SK-N-SH (cell line): ENCODE measurements at regions not wholly inside any gene's neighbourhood (a gene's known extent, or its start where the extent isn't known, plus 50 kb on each side); places are given as distances from the start of the nearest gene placed in this dataset.

Experiments used
- CTCF ChIA-PET: fragments of 300-600, 350-600 bp; formaldehyde crosslinking; extraction: SDS; loops from one replicate; lab custom pipeline; 2021; lab: Yijun Ruan, JAX
- POLR2A ChIA-PET: fragments of 350-600 bp; sonication (Branson Sonifier 250); formaldehyde crosslinking; extraction: SDS; loops from one replicate; lab custom pipeline; 2020; ENCODE audit warnings: antibody characterized with exemption, inconsistent platforms; lab: Yijun Ruan, JAX
- DNase-seq: peaks from one replicate; pipeline ENCODE4 v3.0.0; 2012
- H2AFZ ChIP-seq: fragments of 200-600 bp; sonication (generic); 2 replicates; pipeline ENCODE4 v1.8.1; 2016; ENCODE audit warnings: antibody characterized with exemption, mild to moderate bottlenecking, low read depth
- H3F3A ChIP-seq: fragments of 200-600 bp; sonication (generic); replicated peaks from 2 replicates; pipeline ENCODE3; 2016; ENCODE audit warnings: antibody characterized with exemption, mild to moderate bottlenecking; ENCODE audit not compliant: insufficient read depth
- H3K27ac ChIP-seq, 2 experiments: fragments of 200-500 bp in 1 of 2; fragments of 200-600 bp in 1 of 2; sonication (Bioruptor generic) in 1 of 2; sonication (generic), shearing (Covaris generic) in 1 of 2; 2 replicates each; pipeline versions ENCODE4 v1.5.1 to v1.6.1; 2014 to 2016; ENCODE audit warnings: low read depth in 2 of 2, inconsistent platforms in 1 of 2, low read length in 1 of 2, mild to moderate bottlenecking in 1 of 2, mixed read lengths in 1 of 2
- H3K27me3 ChIP-seq: fragments of 200-600 bp; sonication (generic), shearing (Covaris generic); 2 replicates; pipeline ENCODE4 v1.6.1; 2016; ENCODE audit warnings: mixed run types; ENCODE audit not compliant: insufficient read depth
- H3K36me3 ChIP-seq, 2 experiments: fragments of 200-500 bp in 1 of 2; fragments of 200-600 bp in 1 of 2; sonication (Bioruptor generic) in 1 of 2; sonication (generic) in 1 of 2; replicated peaks in 1 of 2; 2 replicates each; pipeline versions ENCODE3 to v1.5.1; 2014 to 2016; ENCODE audit warnings: low read length in 1 of 2, mild to moderate bottlenecking in 1 of 2; ENCODE audit not compliant: insufficient read depth in 2 of 2, control insufficient read depth in 1 of 2
- H3K4me1 ChIP-seq, 2 experiments: fragments of 200-500 bp in 1 of 2; fragments of 200-600 bp in 1 of 2; sonication (Bioruptor generic) in 1 of 2; sonication (generic), shearing (Covaris generic) in 1 of 2; 2 replicates each; pipeline versions ENCODE4 v1.5.1 to v1.6.1; 2014 to 2016; ENCODE audit warnings: low read depth in 1 of 2, low read length in 1 of 2, mixed run types in 1 of 2; ENCODE audit not compliant: insufficient read depth in 2 of 2, control insufficient read depth in 1 of 2
- H3K4me2 ChIP-seq: fragments of 200-600 bp; sonication (generic), shearing (Covaris generic); 2 replicates; pipeline ENCODE4 v1.6.1; 2017; ENCODE audit warnings: mixed run types
- H3K4me3 ChIP-seq, 2 experiments: fragments of 200-500 bp in 1 of 2; fragments of 200-600 bp in 1 of 2; sonication (Bioruptor generic) in 1 of 2; sonication (generic), shearing (Covaris generic) in 1 of 2; 2 replicates each; pipeline versions ENCODE4 v1.5.1 to v1.8.1; 2014 to 2016; ENCODE audit warnings: low read depth in 2 of 2, inconsistent platforms in 1 of 2, low read length in 1 of 2, mild to moderate bottlenecking in 1 of 2, mixed read lengths in 1 of 2, moderate library complexity in 1 of 2
- H3K79me2 ChIP-seq: fragments of 200-600 bp; sonication (generic); 2 replicates; pipeline ENCODE4 v1.8.1; 2017; ENCODE audit warnings: mild to moderate bottlenecking; ENCODE audit not compliant: insufficient read depth
- H3K9ac ChIP-seq: fragments of 200-600 bp; sonication (generic); 2 replicates; pipeline ENCODE4 v1.6.1; 2017; ENCODE audit warnings: mixed run types
- H3K9me2 ChIP-seq: fragments of 200-600 bp; sonication (generic); 2 replicates; pipeline ENCODE4 v1.6.1; 2017; ENCODE audit warnings: mixed run types
- H3K9me3 ChIP-seq: fragments of 200-600 bp; sonication (generic); 2 replicates; pipeline ENCODE4 v1.6.1; 2017; ENCODE audit warnings: mixed run types, mild to moderate bottlenecking, moderate library complexity
- H4K20me1 ChIP-seq: fragments of 200-600 bp; sonication (generic); 2 replicates; pipeline ENCODE4 v1.6.1; 2017; ENCODE audit warnings: mild to moderate bottlenecking, mixed run types; ENCODE audit not compliant: insufficient read depth
- CHD2 ChIP-seq: fragments of 150-350 bp; IDR thresholded peaks from 2 replicates; pipeline ENCODE4 v1.6.1; 2018; ENCODE audit warnings: low read length; ENCODE audit not compliant: partially characterized antibody
- CTCF ChIP-seq: fragments of 200-600 bp; sonication (generic); IDR thresholded peaks from 2 replicates; pipeline ENCODE4 v1.6.1; 2017; ENCODE audit warnings: antibody characterized with exemption, mild to moderate bottlenecking, moderate library complexity
- ELF1 ChIP-seq: IDR thresholded peaks from 2 replicates; pipeline ENCODE4 v1.4.0; 2012
- EP300 ChIP-seq, 2 experiments: IDR thresholded peaks; 2 replicates each; pipeline versions ENCODE4 v1.4.0 to v1.6.1; 2012; ENCODE audit warnings: borderline replicate concordance in 1 of 2, low read depth in 1 of 2, low read length in 1 of 2
- FOSL2 ChIP-seq: IDR thresholded peaks from 2 replicates; pipeline ENCODE4 v1.4.0; 2012; ENCODE audit warnings: low read depth, mild to moderate bottlenecking, moderate library complexity, borderline replicate concordance
- FOXJ3 ChIP-seq: sonication (generic); formaldehyde crosslinking; IDR thresholded peaks from 2 replicates; pipeline ENCODE4 v1.5.1; 2020; ENCODE audit warnings: mild to moderate bottlenecking, missing genetic modification reagents
- FOXM1 ChIP-seq: IDR thresholded peaks from 2 replicates; pipeline ENCODE4 v1.4.0; 2012; ENCODE audit warnings: low read depth, mild to moderate bottlenecking
- GABPA ChIP-seq: IDR thresholded peaks from 2 replicates; pipeline ENCODE4 v1.4.0; 2012; ENCODE audit warnings: low read depth, mild to moderate bottlenecking
- IRF3 ChIP-seq: fragments of 150-350 bp; IDR thresholded peaks from 2 replicates; pipeline ENCODE4 v1.6.1; 2016; ENCODE audit warnings: mild to moderate bottlenecking, low read depth, low read length
- JUND ChIP-seq: IDR thresholded peaks from 2 replicates; pipeline ENCODE4 v1.4.0; 2012
- MAX ChIP-seq: IDR thresholded peaks from 2 replicates; pipeline ENCODE4 v1.4.0; 2012; ENCODE audit warnings: low read depth
- MEF2A ChIP-seq: IDR thresholded peaks from 2 replicates; pipeline ENCODE4 v1.4.0; 2012; ENCODE audit warnings: low read depth, borderline replicate concordance
- NFIC ChIP-seq: IDR thresholded peaks from 2 replicates; pipeline ENCODE4 v1.4.0; 2012; ENCODE audit warnings: borderline replicate concordance
- NRF1 ChIP-seq: IDR thresholded peaks from 2 replicates; pipeline ENCODE4 v1.6.1; 2012; ENCODE audit warnings: low read depth, mild to moderate bottlenecking, low read length
- PBX3 ChIP-seq: IDR thresholded peaks from 2 replicates; pipeline ENCODE4; 2012
- POLR2AphosphoS5 ChIP-seq: IDR thresholded peaks from 2 replicates; pipeline ENCODE4 v1.6.1; 2012; ENCODE audit warnings: low read depth, low read length
- RAD21 ChIP-seq: IDR thresholded peaks from 2 replicates; pipeline ENCODE4 v1.6.1; 2012; ENCODE audit warnings: mild to moderate bottlenecking, low read length
- RCOR1 ChIP-seq: fragments of 150-350 bp; IDR thresholded peaks from 2 replicates; pipeline ENCODE4 v1.6.1; 2017; ENCODE audit warnings: antibody characterized with exemption, low read length
- RFX5 ChIP-seq: IDR thresholded peaks from 2 replicates; pipeline ENCODE4 v1.6.1; 2012; ENCODE audit warnings: mild to moderate bottlenecking, improper control_type of control experiment, low read length
- RXRA ChIP-seq: IDR thresholded peaks from 2 replicates; pipeline ENCODE4 v1.4.0; 2012; ENCODE audit warnings: low read depth, mild to moderate bottlenecking, borderline replicate concordance
- SIN3A ChIP-seq: IDR thresholded peaks from 2 replicates; pipeline ENCODE4 v1.6.1; 2012; ENCODE audit warnings: low read depth, mild to moderate bottlenecking, low read length, moderate library complexity, borderline replicate concordance
- SMC3 ChIP-seq: IDR thresholded peaks from 2 replicates; pipeline ENCODE4 v1.6.1; 2012; ENCODE audit warnings: low read depth, low read length, improper control_type of control experiment
- TAF1 ChIP-seq: IDR thresholded peaks from 2 replicates; pipeline ENCODE4 v1.6.1; 2012; ENCODE audit warnings: low read depth, mild to moderate bottlenecking, low read length, moderate library complexity, borderline replicate concordance
- USF2 ChIP-seq: fragments of 150-350 bp; IDR thresholded peaks from 2 replicates; pipeline ENCODE4 v1.6.1; 2017; ENCODE audit warnings: antibody characterized with exemption, low read length, low read depth, borderline replicate concordance
- YY1 ChIP-seq: IDR thresholded peaks from 2 replicates; pipeline ENCODE4 v1.4.0; 2012; ENCODE audit warnings: low read depth, mild to moderate bottlenecking
- ZBTB33 ChIP-seq: IDR thresholded peaks from 2 replicates; pipeline ENCODE4 v1.4.0; 2012; ENCODE audit warnings: low read depth, borderline replicate concordance
- whole genome bisulfite sequencing: methylation state at CpG from one replicate; pipeline ENCODE4 v1.1.6; 2017; ENCODE audit warnings: low lambda C conversion rate; 5-methylcytosine and 5-hydroxymethylcytosine counted together

GRCh38 chr1:240004086-240004749, 87.5 kb upstream of the FMN2 start:
- no peak overlapping the region for H3K4me3 ChIP-seq
- TF ChIP-seq JUND (no peak), RCOR1 (no peak), NFIC (no peak), MAX (no peak), USF2 (no peak), SIN3A (no peak), FOXJ3 (CRISPR knock-in tag) (no peak), MEF2A (no peak), RXRA (no peak), FOSL2 (no peak), RAD21 (peak; percentile 41), POLR2AphosphoS5 (no peak), IRF3 (no peak), CHD2 (no peak), FOXM1 (no peak), CTCF (peak; percentile 86), SMC3 (peak; percentile 15; the same call in 1 of the 2 replicates), YY1 (no peak), NRF1 (no peak), RFX5 (no peak), ELF1 (no peak), GABPA (no peak), ZBTB33 (no peak), EP300 (IDR thresholded peaks at IDR 0.05; ENCODE audit: borderline replicate concordance in 1 of 2, low read depth in 1 of 2, low read length in 1 of 2) (no peak), PBX3 (no peak), TAF1 (no peak)
- H3K27me3 ChIP-seq, result no peaks in the 10 kb centered on the region
- H3K9ac ChIP-seq, result no peak overlapping the region
- H3K9me2 ChIP-seq, result no peaks in the 10 kb centered on the region
- no peaks in the 10 kb centered on the region for H3K36me3 ChIP-seq
- DNase-seq, result peak; percentile 56
- no peak overlapping the region for H2AFZ ChIP-seq
- ChIA-PET CTCF (interaction anchor here (0.5 to 4.0 kb wide), 24 partner anchors 8 to 687 kb away, joined by 3 to 38 read pairs (median 4); no protein-coding TSS in a partner anchor), POLR2A (no interaction called here)
- no peak overlapping the region for H3K4me2 ChIP-seq
- H3K9me3 ChIP-seq, result no peaks in the 10 kb centered on the region
- H3K27ac ChIP-seq, result no peak overlapping the region
- H3K4me1 ChIP-seq, result peaks cover 3 to 8% of the 10 kb centered on the region in 2 experiments; a peak in 1 of 4 replicates
- 58% methylated on average over 12 of the region's 12 CpGs for WGBS
- H4K20me1 ChIP-seq, result no peaks in the 10 kb centered on the region
- no peaks in the 10 kb centered on the region for H3K79me2 ChIP-seq
- peaks cover 14% of the 10 kb centered on the region for H3F3A ChIP-seq
